ENCODE measurements at regions not wholly inside any gene's neighbourhood (a gene's known extent, or its start where the extent isn't known, plus 50 kb on each side); places are given as distances from the start of the nearest gene placed in this dataset.
A peak's percentile ranks its signal among the peaks of the same experiment; 100 is the strongest.

DNA sequence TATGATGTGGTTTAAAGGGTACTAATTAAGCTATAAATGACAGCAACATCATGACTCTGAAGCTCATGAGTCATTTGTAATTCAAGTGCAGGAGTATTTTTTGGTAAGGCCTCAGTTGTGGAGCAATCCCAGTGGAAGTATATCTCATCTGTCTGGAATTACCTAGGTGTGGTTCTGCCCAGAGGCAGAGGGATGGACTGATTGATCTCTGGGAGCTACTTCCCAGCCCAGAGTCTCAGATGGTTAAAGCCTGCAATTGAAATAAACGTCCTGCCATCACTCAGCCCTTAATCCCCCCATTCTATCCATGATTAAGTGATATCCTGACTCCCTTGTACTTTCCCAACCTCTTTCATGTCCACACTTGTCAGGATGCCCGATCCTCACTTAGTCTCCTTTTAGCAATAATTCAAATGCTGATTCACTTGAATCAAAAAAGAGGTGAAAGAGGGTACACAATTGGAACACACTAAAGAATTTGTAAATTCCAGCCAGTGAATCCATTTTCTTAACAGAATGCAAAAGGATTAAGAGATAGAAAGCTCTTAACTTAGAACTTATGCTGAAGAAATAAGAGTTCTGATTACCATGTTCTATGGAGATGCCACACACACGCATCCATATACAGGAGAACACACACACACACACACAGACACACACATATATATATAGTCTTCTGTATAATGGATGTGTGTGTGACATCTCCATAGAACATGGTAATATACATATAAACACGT, 664.4 kb downstream of the NYAP2 start:
- CTCF ChIA-PET, result interaction anchor here (1.6 kb wide), 1 partner anchor 13 kb away, joined by 4 read pairs; no protein-coding TSS in a partner anchor
- no peaks in the 10 kb centered on the region for H3K9me3 Mint-ChIP-seq (ENCODE audit: unreplicated experiment)
- no TSS peak for BruUV-seq (replicated peaks)
- intact Hi-C loops (cut with micrococcal nuclease), result no loop called here
- peaks cover 27% of the 10 kb centered on the region for H3K4me1 Mint-ChIP-seq (ENCODE audit: insufficient read depth, unreplicated experiment)
- peak; percentile 78 for DNase-seq (ENCODE audit: unreplicated experiment)
- no peaks in the 10 kb centered on the region for H3K27me3 Mint-ChIP-seq (ENCODE audit: insufficient read depth, unreplicated experiment)
- H3K27ac Mint-ChIP-seq (ENCODE audit: low read depth, unreplicated experiment), result peak overlapping the region; percentile 63
- no peak overlapping the region for H3K4me3 Mint-ChIP-seq (ENCODE audit: unreplicated experiment)
- POLR2A ChIA-PET, result interaction anchor here (0.5 to 2.8 kb wide), 17 partner anchors 9 to 735 kb away, joined by 3 to 35 read pairs (median 4); no protein-coding TSS in a partner anchor
- H3K36me3 Mint-ChIP-seq (ENCODE audit: insufficient read depth, unreplicated experiment), result no peaks in the 10 kb centered on the region
- TF ChIP-seq, protein P1, sequence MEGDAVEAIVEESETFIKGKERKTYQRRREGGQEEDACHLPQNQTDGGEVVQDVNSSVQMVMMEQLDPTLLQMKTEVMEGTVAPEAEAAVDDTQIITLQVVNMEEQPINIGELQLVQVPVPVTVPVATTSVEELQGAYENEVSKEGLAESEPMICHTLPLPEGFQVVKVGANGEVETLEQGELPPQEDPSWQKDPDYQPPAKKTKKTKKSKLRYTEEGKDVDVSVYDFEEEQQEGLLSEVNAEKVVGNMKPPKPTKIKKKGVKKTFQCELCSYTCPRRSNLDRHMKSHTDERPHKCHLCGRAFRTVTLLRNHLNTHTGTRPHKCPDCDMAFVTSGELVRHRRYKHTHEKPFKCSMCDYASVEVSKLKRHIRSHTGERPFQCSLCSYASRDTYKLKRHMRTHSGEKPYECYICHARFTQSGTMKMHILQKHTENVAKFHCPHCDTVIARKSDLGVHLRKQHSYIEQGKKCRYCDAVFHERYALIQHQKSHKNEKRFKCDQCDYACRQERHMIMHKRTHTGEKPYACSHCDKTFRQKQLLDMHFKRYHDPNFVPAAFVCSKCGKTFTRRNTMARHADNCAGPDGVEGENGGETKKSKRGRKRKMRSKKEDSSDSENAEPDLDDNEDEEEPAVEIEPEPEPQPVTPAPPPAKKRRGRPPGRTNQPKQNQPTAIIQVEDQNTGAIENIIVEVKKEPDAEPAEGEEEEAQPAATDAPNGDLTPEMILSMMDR (IDR thresholded peaks at IDR 0.05; ENCODE audit: unreplicated experiment), result no peak

DNA sequence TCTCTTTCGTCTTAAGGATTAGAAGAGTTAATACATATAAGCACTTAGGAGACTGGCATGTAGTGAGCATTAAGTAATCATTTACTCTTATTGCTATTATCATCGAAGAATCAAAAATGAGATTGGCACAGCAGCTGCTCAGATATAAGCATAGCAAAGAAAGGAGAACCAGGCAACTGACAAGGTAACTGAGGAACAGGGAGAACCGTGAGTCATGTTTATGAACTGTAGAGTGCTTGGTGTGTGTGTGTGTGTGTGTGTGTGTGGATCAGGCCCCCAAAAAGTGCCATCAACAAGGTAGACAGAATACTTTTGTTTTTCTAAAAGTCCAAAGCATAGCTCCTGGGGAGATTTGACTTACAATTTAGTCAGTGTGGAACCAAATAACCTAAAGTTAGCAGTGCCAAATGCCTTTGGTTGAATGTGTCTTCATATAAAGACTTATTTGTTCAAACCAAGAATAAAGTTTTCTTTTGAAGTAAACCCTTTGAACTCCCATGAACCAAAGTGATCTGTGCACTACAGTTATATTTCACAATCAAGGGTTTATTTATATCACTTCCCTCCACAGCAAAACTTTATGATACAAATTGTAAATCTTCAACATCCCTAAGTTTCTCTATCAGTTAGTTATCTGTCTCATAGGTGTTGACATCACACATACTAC, 660.6 kb downstream of the NYAP2 start:
- TF ChIP-seq, protein P1 (IDR thresholded peaks at IDR 0.05; ENCODE audit: unreplicated experiment), result no peak
- ChIA-PET POLR2A (interaction anchor here (0.6 to 1.5 kb wide), 6 partner anchors 9 to 387 kb away, joined by 3 to 9 read pairs (median 4); no protein-coding TSS in a partner anchor), CTCF (interaction anchor here (0.6 to 0.7 kb wide), 3 partner anchors 171 to 504 kb away, joined by 3 read pairs; no protein-coding TSS in a partner anchor)
- BruUV-seq (replicated peaks), result no TSS peak
- H3K4me1 Mint-ChIP-seq (ENCODE audit: insufficient read depth, unreplicated experiment), result peaks cover 27% of the 10 kb centered on the region
- no peak overlapping the region for H3K27ac Mint-ChIP-seq (ENCODE audit: low read depth, unreplicated experiment)
- H3K36me3 Mint-ChIP-seq (ENCODE audit: insufficient read depth, unreplicated experiment), result no peaks in the 10 kb centered on the region
- intact Hi-C loops (cut with micrococcal nuclease), result no loop called here
- H3K4me3 Mint-ChIP-seq (ENCODE audit: unreplicated experiment), result no peak overlapping the region
- H3K27me3 Mint-ChIP-seq (ENCODE audit: insufficient read depth, unreplicated experiment), result no peaks in the 10 kb centered on the region
- DNase-seq (ENCODE audit: unreplicated experiment), result no peak
- H3K9me3 Mint-ChIP-seq (ENCODE audit: unreplicated experiment), result no peaks in the 10 kb centered on the region

DNA sequence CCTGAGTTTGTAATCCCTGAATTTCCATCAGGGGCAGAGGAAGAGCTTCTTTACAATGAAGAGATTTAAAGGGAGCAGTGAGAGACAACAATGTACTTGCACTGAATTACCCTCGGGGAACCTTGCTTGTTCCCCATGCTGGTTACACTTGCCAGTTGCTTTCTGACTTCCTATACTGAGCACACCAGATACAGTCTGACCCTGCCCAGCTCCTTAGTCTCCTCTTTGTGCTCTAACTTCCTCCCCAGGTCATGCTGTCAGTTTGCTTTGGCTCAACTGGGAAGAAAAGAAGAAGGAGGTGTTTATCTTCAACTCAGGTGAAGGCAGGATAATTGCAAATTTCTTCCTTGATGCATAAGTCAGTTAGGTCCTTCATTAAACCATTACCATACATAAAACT, 658.4 kb downstream of the NYAP2 start:
- BruUV-seq (replicated peaks), result no TSS peak
- DNase-seq (ENCODE audit: unreplicated experiment), result no peak
- Mint-ChIP-seq H3K27me3 (ENCODE audit: insufficient read depth, unreplicated experiment) (no peaks in the 10 kb centered on the region), H3K36me3 (ENCODE audit: insufficient read depth, unreplicated experiment) (no peaks in the 10 kb centered on the region), H3K4me1 (ENCODE audit: insufficient read depth, unreplicated experiment) (peaks cover 14% of the 10 kb centered on the region), H3K9me3 (ENCODE audit: unreplicated experiment) (no peaks in the 10 kb centered on the region), H3K4me3 (ENCODE audit: unreplicated experiment) (no peak overlapping the region), H3K27ac (ENCODE audit: low read depth, unreplicated experiment) (no peak overlapping the region)
- ChIA-PET CTCF (no interaction called here), POLR2A (interaction anchor here (0.7 to 1.8 kb wide), 6 partner anchors 10 to 61 kb away, joined by 3 to 5 read pairs (median 3); no protein-coding TSS in a partner anchor)
- intact Hi-C loops (cut with micrococcal nuclease), result no loop called here
- TF ChIP-seq, protein P1 (IDR thresholded peaks at IDR 0.05; ENCODE audit: unreplicated experiment), result no peak

DNA sequence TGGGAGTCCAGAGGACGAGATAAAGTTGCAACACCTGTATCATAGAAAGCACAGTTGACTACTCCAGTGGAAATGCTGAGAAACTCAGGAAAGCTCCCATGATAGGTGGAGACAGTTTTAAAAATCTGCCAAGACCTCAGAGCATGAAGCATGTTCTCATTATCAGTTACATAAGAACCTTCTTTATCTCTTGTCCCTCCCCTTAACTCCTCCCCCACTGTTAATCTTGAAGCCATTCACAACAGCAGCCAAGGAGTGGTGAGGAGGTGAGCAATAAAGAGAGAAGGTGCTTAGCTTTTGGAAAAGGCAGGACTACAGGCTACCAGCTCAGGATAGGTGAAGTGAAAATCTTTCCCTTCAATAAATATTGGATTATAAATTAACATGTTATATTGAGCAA, 657.9 kb downstream of the NYAP2 start:
- H3K27ac Mint-ChIP-seq (ENCODE audit: low read depth, unreplicated experiment), result no peak overlapping the region
- peaks cover 14% of the 10 kb centered on the region for H3K4me1 Mint-ChIP-seq (ENCODE audit: insufficient read depth, unreplicated experiment)
- H3K36me3 Mint-ChIP-seq (ENCODE audit: insufficient read depth, unreplicated experiment), result no peaks in the 10 kb centered on the region
- no peaks in the 10 kb centered on the region for H3K27me3 Mint-ChIP-seq (ENCODE audit: insufficient read depth, unreplicated experiment)
- intact Hi-C loops (cut with micrococcal nuclease), result no loop called here
- ChIA-PET CTCF (no interaction called here), POLR2A (interaction anchor here (0.7 to 1.8 kb wide), 6 partner anchors 10 to 62 kb away, joined by 3 to 5 read pairs (median 3); no protein-coding TSS in a partner anchor)
- TF ChIP-seq, protein P1 (IDR thresholded peaks at IDR 0.05; ENCODE audit: unreplicated experiment), result no peak
- H3K4me3 Mint-ChIP-seq (ENCODE audit: unreplicated experiment), result no peak overlapping the region
- DNase-seq (ENCODE audit: unreplicated experiment), result no peak
- H3K9me3 Mint-ChIP-seq (ENCODE audit: unreplicated experiment), result no peaks in the 10 kb centered on the region
- BruUV-seq (replicated peaks), result no TSS peak

All from MCF 10A (cell line).